A549 (cell line): ENCODE measurements at regions not wholly inside any gene's neighbourhood (a gene's known extent, or its start where the extent isn't known, plus 50 kb on each side); places are given as distances from the start of the nearest gene placed in this dataset.

Experiments used
- ATAC-seq, 2 experiments: fragments of 200-7000 bp in 1 of 2; fragments of >200 bp in 1 of 2; cut with Nextera tagmentation in 1 of 2; cut with Tn5 transposase in 1 of 2; 3 replicates each; pipeline versions ENCODE4 v1.8.0 to v1.9.1; 2018 to 2020; ENCODE audit warnings: mild to moderate bottlenecking in 1 of 2, moderate library complexity in 1 of 2
- CTCF ChIA-PET: fragments of 300-600 bp; sonication (Branson Sonifier 250); formaldehyde crosslinking; extraction: SDS; loops from one replicate; lab custom pipeline; 2021; ENCODE audit warnings: antibody characterized with exemption, inconsistent platforms; lab: Yijun Ruan, JAX
- POLR2A ChIA-PET: fragments of 350-600 bp; formaldehyde crosslinking; extraction: SDS; loops from one replicate; lab custom pipeline; 2021; ENCODE audit warnings: antibody characterized with exemption, inconsistent platforms; lab: Yijun Ruan, JAX
- DNase-seq, 2 experiments: peaks; one replicate each; pipeline versions ENCODE4 v3.0.0 to v3.0.0-alpha.2; 2011 to 2016; ENCODE audit warnings: low read depth in 1 of 2, low spot score in 1 of 2
- FAIRE-seq: peaks from 2 replicates; lab custom pipeline; 2011; peaks lifted over from hg19 to GRCh38; lab: Jason Lieb, UNC
- H3K27ac ChIP-seq, 2 experiments: fragments of >200 bp; sonication (Bioruptor Twin); formaldehyde crosslinking; 3 replicates each; pipeline ENCODE4 v1.5.1; 2016 to 2017
- H3K4me1 ChIP-seq: fragments of >200 bp; sonication (Bioruptor Twin); formaldehyde crosslinking; 3 replicates; pipeline ENCODE4 v1.6.1; 2016
- H3K4me2 ChIP-seq: fragments of >200 bp; sonication (Bioruptor Twin); formaldehyde crosslinking; 3 replicates; pipeline ENCODE4 v1.6.1; 2016
- H3K4me3 ChIP-seq: fragments of >200 bp; sonication (Bioruptor Twin); formaldehyde crosslinking; 3 replicates; pipeline ENCODE4 v1.5.1; 2016
- H3K9me3 ChIP-seq: fragments of >200 bp; sonication (Bioruptor Twin); formaldehyde crosslinking; 3 replicates; pipeline ENCODE4 v1.6.1; 2016
- ATOH8 ChIP-seq: fragments of 250-450 bp; sonication (Bioruptor Pico); IDR thresholded peaks from 2 replicates; pipeline ENCODE4 v1.5.0; 2020; ENCODE audit warnings: low read depth, mild to moderate bottlenecking, moderate library complexity
- BHLHE40 ChIP-seq: IDR thresholded peaks from 2 replicates; pipeline ENCODE4 v1.6.1; 2012; ENCODE audit warnings: low read depth, low read length, inconsistent platforms
- CBX8 ChIP-seq: fragments of 200-600 bp; sonication (generic); IDR thresholded peaks from 2 replicates; pipeline ENCODE4 v1.6.1; 2016
- CHD2 ChIP-seq: fragments of 150-350 bp; IDR thresholded peaks from 2 replicates; pipeline ENCODE4 v1.6.1; 2014; ENCODE audit warnings: low read length; ENCODE audit not compliant: partially characterized antibody
- EHMT2 ChIP-seq: fragments of 200-600 bp; sonication (generic); IDR thresholded peaks from 2 replicates; pipeline ENCODE4 v1.6.1; 2016; ENCODE audit warnings: antibody characterized with exemption, low read depth, mild to moderate bottlenecking, moderate library complexity
- FOSB ChIP-seq: fragments of 250-450 bp; sonication (Bioruptor Pico); IDR thresholded peaks from 2 replicates; pipeline ENCODE4 v1.5.0; 2020; ENCODE audit warnings: mild to moderate bottlenecking, moderate library complexity
- FOSL2 ChIP-seq, 2 experiments: fragments of 450-650 bp in 1 of 2; fragments of >200 bp in 1 of 2; sonication (Bioruptor Twin) in 1 of 2; formaldehyde crosslinking; IDR thresholded peaks; 2 replicates each; pipeline versions ENCODE4 v1.5.0 to v1.6.1; 2016 to 2020; ENCODE audit warnings: mild to moderate bottlenecking in 1 of 2, moderate library complexity in 1 of 2
- FOXS1 ChIP-seq: fragments of 250-450 bp; sonication (Bioruptor Pico); IDR thresholded peaks from 2 replicates; pipeline ENCODE4 v1.5.0; 2020; ENCODE audit warnings: mild to moderate bottlenecking, moderate library complexity
- GATA3 ChIP-seq: IDR thresholded peaks from 2 replicates; pipeline ENCODE4 v1.6.1; 2012; ENCODE audit warnings: borderline replicate concordance
- HDAC2 ChIP-seq: fragments of 200-600 bp; sonication (generic); IDR thresholded peaks from 2 replicates; pipeline ENCODE4 v1.6.1; 2016
- HMGXB4 ChIP-seq: fragments of 250-450 bp; sonication (Bioruptor Pico); IDR thresholded peaks from 2 replicates; pipeline ENCODE4 v1.5.0; 2021; ENCODE audit warnings: mild to moderate bottlenecking, moderate library complexity, borderline replicate concordance
- HOXA7 ChIP-seq: fragments of 250-450 bp; sonication (Bioruptor Pico); IDR thresholded peaks from 2 replicates; pipeline ENCODE4 v1.5.0; 2020; ENCODE audit warnings: mild to moderate bottlenecking, moderate library complexity
- HOXB5 ChIP-seq: fragments of 250-450 bp; sonication (Bioruptor Pico); IDR thresholded peaks from 2 replicates; pipeline ENCODE4 v1.5.0; 2020; ENCODE audit warnings: mild to moderate bottlenecking, moderate library complexity
- MAFK ChIP-seq: fragments of 450-650 bp; IDR thresholded peaks from 2 replicates; pipeline ENCODE4 v1.6.1; 2014; ENCODE audit not compliant: partially characterized antibody
- NFE2L2 ChIP-seq: fragments of 150-350 bp; conservative IDR thresholded peaks from 2 replicates; pipeline ENCODE4 v1.6.1; 2014; ENCODE audit warnings: low read length
- NPAS2 ChIP-seq: fragments of 250-450 bp; sonication (Bioruptor Pico); IDR thresholded peaks from 2 replicates; pipeline ENCODE4 v1.8.0; 2022; ENCODE audit warnings: mild to moderate bottlenecking, moderate library complexity, borderline replicate concordance
- NR3C1 ChIP-seq: fragments of >200 bp; sonication (Bioruptor Twin); formaldehyde crosslinking; IDR thresholded peaks from 3 replicates; pipeline ENCODE4 v1.6.1; 2017
- POLR2A ChIP-seq: IDR thresholded peaks from 2 replicates; pipeline ENCODE4 v1.6.1; 2012; ENCODE audit warnings: mild to moderate bottlenecking, low read length
- TFCP2L1 ChIP-seq: fragments of 250-450 bp; sonication (Bioruptor Pico); IDR thresholded peaks from 2 replicates; pipeline ENCODE4 v1.5.0; 2021; ENCODE audit warnings: mild to moderate bottlenecking
- TP53 ChIP-seq: fragments of 250-450 bp; sonication (Bioruptor Pico); IDR thresholded peaks from 2 replicates; pipeline ENCODE4 v1.5.0; 2021; ENCODE audit warnings: mild to moderate bottlenecking, moderate library complexity
- ZC3H11A ChIP-seq: fragments of 450-650 bp; IDR thresholded peaks from 2 replicates; pipeline ENCODE4 v1.6.1; 2014; ENCODE audit warnings: antibody characterized with exemption, mild to moderate bottlenecking
- ZFP36 ChIP-seq: fragments of 450-650 bp; IDR thresholded peaks from 2 replicates; pipeline ENCODE4 v1.6.1; 2014; ENCODE audit warnings: borderline replicate concordance; ENCODE audit not compliant: partially characterized antibody
- WGBS: methylation state at CpG from one replicate; pipeline ENCODE4 v1.1.6; 2017; ENCODE audit errors: missing lambda C conversion rate; 5-methylcytosine and 5-hydroxymethylcytosine counted together

DNA sequence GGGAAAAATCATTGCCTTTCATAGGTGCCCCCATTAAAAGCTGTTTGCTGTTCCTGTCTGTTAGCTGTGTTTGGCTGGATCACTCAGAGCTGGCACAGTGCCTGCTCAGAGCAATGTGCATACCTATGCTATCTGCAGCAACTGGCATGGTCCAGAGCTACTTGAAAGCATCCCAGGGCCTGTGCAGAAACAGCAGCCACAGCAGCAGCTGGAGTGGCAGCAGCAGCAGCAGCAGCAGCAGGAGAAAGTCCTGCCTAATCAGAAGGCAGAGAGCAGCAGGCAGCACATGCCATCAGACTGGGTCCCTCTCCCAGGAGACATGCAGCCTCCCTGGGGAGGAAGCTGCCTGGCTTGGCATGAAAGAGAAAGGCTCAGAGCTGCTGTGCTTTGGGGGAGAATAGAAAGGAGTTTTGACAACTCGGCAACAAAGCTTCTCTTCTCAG lies 243.8 kb upstream of the WWC1 start (continued):
- no peak for TF ChIP-seq EHMT2

- WGBS, result 0% methylated on average over 1 of the region's 1 CpG
- ATAC-seq, result no peak
- no peaks in the 10 kb centered on the region for H3K9me3 ChIP-seq
- ChIA-PET POLR2A (no interaction called here), CTCF (interaction anchor here (0.6 to 3.5 kb wide), 12 partner anchors 9 to 1005 kb away, joined by 3 to 43 read pairs (median 8); no protein-coding TSS in a partner anchor)
- 0 out of 3 replicates have a peak, but pooled peaks cover 4% of the 10 kb centered on the region for H3K4me1 ChIP-seq
- H3K4me2 ChIP-seq, result no peak overlapping the region
- TF ChIP-seq GATA3 (no peak), CHD2 (no peak), EHMT2 (no peak), HDAC2 (no peak), BHLHE40 (no peak), FOSB (CRISPR knock-in tag) (no peak), NFE2L2 (no peak), FOSL2 (IDR thresholded peaks at IDR 0.05) (no peak), FOSL2 (CRISPR knock-in tag; IDR thresholded peaks at IDR 0.05) (no peak), NR3C1 (no peak), NPAS2 (CRISPR knock-in tag) (no peak)
- DNase-seq, result no peak
- FAIRE-seq, result no peak
- no peak overlapping the region for H3K27ac ChIP-seq
- no peak overlapping the region for H3K4me3 ChIP-seq
These were observed 243.0 kb upstream of the WWC1 start for GRCh38 chr5:168048486-168048885.

DNA sequence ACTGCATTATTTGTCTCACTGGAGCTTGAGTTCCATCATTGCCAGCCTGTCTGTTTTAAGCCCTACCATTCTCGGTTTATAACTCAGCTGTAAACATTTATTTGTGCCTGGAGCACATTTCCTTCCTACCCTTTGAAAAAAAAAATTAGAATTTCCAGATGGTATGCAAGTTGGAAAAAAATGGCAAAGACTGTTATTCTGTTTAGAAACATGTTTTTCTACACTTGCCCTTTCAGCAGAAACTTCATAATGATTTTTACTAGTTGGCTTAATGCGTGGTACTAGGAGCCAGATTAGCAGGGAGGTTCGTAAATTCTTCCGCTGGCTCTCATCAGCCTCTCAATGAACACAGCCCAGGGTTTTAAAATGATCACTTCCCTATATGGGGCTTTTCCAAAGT lies 238.8 kb upstream of the WWC1 start:
- DNase-seq, result no peak
- ChIA-PET CTCF (no interaction called here), POLR2A (no interaction called here)
- H3K4me1 ChIP-seq, result 0 out of 3 replicates have a peak, but pooled peaks cover 1% of the 10 kb centered on the region
- WGBS, result 26% methylated on average over 4 of the region's 4 CpGs
- no peak for FAIRE-seq
- ATAC-seq, result no peak
- no peak overlapping the region for H3K4me2 ChIP-seq
- no peak for TF ChIP-seq POLR2A
- no peak for TF ChIP-seq MAFK
- no peak for TF ChIP-seq ZC3H11A
- TF ChIP-seq HOXA7 (CRISPR knock-in tag), result no peak
- TF ChIP-seq ATOH8 (CRISPR knock-in tag), result no peak
- no peak for TF ChIP-seq BHLHE40
- TF ChIP-seq TP53 (CRISPR knock-in tag), result no peak
- no peak for TF ChIP-seq CBX8
- no peak for TF ChIP-seq GATA3
- TF ChIP-seq ZFP36, result no peak
- TF ChIP-seq, all 56 proteins: peak for 0
- Histone ChIP-seq H3K9me3 (no peaks in the 10 kb centered on the region), H3K27ac (no peak overlapping the region), H3K4me3 (no peak overlapping the region)

DNA sequence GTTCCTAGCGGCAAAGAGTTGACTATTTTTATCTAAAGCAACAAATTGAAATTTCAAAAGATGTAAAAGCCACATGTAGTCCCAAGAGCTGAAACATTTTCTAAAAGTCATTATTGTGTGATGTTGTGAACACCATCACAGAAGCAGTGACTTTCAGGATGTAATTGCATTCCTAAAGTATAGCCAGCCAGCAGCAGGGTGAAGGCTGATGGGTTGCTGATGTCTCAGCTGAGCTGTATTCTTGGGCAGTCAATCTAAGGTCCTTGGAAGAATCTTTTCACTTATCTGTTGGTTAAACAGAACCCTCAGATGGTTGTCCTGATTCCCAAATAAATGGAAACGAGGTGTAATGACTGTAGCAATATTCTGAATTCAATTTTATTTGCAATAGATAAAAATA lies 237.4 kb upstream of the WWC1 start:
- DNase-seq (no peak), ATAC-seq (no peak), FAIRE-seq (no peak)
- CTCF ChIA-PET, result interaction anchor here (1.0 to 2.3 kb wide), 3 partner anchors 10 to 471 kb away, joined by 3 to 7 read pairs (median 3); no protein-coding TSS in a partner anchor
- no peaks in the 10 kb centered on the region for H3K9me3 ChIP-seq
- H3K4me2 ChIP-seq, result no peak overlapping the region
- H3K4me3 ChIP-seq, result no peak overlapping the region
- 1% methylated on average over 2 of the region's 2 CpGs for WGBS
- POLR2A ChIA-PET, result no interaction called here
- H3K27ac ChIP-seq, result no peak overlapping the region
- no peaks in the 10 kb centered on the region for H3K4me1 ChIP-seq
- TF ChIP-seq HOXB5 (no peak), GATA3 (no peak), TFCP2L1 (CRISPR knock-in tag) (no peak), HDAC2 (no peak), HMGXB4 (CRISPR knock-in tag) (no peak), FOXS1 (CRISPR knock-in tag) (no peak)
